ENCODE measurements at regions not wholly inside any gene's neighbourhood (a gene's known extent, or its start where the extent isn't known, plus 50 kb on each side); places are given as distances from the start of the nearest gene placed in this dataset.
A peak's percentile ranks its signal among the peaks of the same experiment; 100 is the strongest.

DNA sequence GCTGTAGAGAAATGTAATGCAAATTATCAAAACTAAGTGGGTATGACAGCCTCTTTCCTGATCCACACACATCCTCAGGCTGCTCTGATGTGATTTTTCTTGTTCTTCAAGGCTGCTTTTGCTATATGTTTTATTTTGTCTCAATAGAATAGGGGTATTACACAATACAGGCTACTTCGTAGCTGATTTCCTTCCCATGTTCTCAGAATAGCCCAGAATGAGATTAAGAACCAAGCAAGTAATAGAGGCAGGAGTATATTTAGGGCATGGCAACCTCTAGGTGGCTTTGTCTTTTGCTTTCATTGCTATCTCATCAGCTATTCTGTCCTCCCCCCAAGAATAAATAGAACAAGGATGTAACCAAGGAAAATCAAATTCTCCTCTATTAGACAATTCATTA, 241.8 kb downstream of the ALDH8A1 start (continued):
- TF ChIP-seq TBP (optimal IDR thresholded peaks at IDR 0.05; ENCODE audit: low read depth, low read length), result no peak
- no peak for TF ChIP-seq PRMT5 (CRISPR knock-in tag; IDR thresholded peaks at IDR 0.05)
- no peak for TF ChIP-seq ZNF212 (CRISPR knock-in tag; IDR thresholded peaks at IDR 0.05)
- no peak for TF ChIP-seq HIVEP1 (CRISPR knock-in tag; IDR thresholded peaks at IDR 0.05)
- TF ChIP-seq SMARCC2 (IDR thresholded peaks at IDR 0.05; ENCODE audit: low read depth), result no peak
- no peak for TF ChIP-seq FOXM1 (IDR thresholded peaks at IDR 0.05; ENCODE audit: low read depth)
- no peak for TF ChIP-seq FOXM1 (CRISPR knock-in tag; IDR thresholded peaks at IDR 0.05; ENCODE audit: low read depth)

DNA sequence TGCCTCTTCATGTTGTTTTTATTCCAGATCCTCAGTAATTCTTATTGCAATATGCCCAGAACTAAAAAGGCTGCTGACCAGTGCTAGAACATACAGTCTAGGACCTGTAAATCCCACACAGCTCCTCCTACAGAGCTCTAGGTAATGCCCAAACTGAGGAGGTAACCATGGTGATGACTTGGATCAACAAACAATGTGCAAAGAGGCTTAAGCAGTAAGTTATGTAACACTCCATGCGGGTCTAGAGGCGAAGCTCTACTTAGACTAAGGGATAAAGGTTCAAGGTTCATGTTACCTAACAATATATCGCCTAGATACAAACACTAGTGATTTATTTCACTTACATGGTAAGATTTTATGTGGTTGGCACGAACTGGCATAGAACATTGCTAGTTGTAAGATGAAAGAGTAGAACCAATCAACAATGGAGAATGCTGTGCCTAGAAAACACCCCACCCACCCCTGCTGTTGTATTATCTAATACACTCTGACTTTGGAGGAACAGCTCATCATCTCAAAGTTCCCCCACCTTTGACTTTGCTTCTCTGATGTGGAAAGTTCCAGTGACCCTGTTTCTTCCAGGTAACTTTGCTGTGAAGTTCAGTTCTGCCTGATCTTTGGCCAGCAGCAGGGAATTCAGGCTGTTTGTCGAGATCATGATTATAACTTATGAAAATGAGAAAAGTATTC, 242.4 kb downstream of the ALDH8A1 start:
- in situ Hi-C loops (cut with MboI), result no loop called here
- 0% methylated on average over 5 of the region's 5 CpGs for WGBS (ENCODE audit: insufficient coverage, low coverage, missing lambda C conversion rate)
- Histone ChIP-seq H3K9me1 (ENCODE audit: control insufficient read depth, insufficient read depth, low read length) (no peaks in the 10 kb centered on the region), H3K79me2 (ENCODE audit: control insufficient read depth, insufficient read depth, low read length) (no peaks in the 10 kb centered on the region), H3K9me3 (replicated peaks; ENCODE audit: control insufficient read depth, insufficient read depth, low read depth, low read length) (no peaks in the 10 kb centered on the region), H2AFZ (ENCODE audit: low read depth, low read length) (no peak overlapping the region), H3K4me1 (replicated peaks in 1 of 2; ENCODE audit: control insufficient read depth in 2 of 2, insufficient read depth in 2 of 2, low read length in 2 of 2) (no peaks in the 10 kb centered on the region), H3K9ac (ENCODE audit: insufficient read depth in 1 of 2, low read depth in 2 of 2, low read length in 2 of 2) (no peak overlapping the region), H3K27ac (ENCODE audit: extremely low read depth, low read depth, low read length) (no peak overlapping the region), H3K27me3 (ENCODE audit: control insufficient read depth in 2 of 2, insufficient read depth in 2 of 2, low read length in 2 of 2) (no peaks in the 10 kb centered on the region; a peak in 1 of 5 replicates), H3K36me3 (ENCODE audit: control insufficient read depth, insufficient read depth, low read length) (no peaks in the 10 kb centered on the region), H3K4me2 (ENCODE audit: insufficient read depth, low read length) (no peak overlapping the region), H4K20me1 (replicated peaks; ENCODE audit: control insufficient read depth, insufficient read depth, low read length) (no peaks in the 10 kb centered on the region), H3K4me3 (no peak overlapping the region)
- FAIRE-seq, result no peak
- no peak for DNase-seq (ENCODE audit: extremely low read depth in 1 of 4, low spot score in 3 of 4)
- TF ChIP-seq BACH1 (tag; IDR thresholded peaks at IDR 0.05) (no peak), GTF2E2 (tag; IDR thresholded peaks at IDR 0.05) (no peak), CCNT2 (IDR thresholded peaks at IDR 0.05; ENCODE audit: borderline replicate concordance, extremely low read depth, insufficient read length, low read depth, low read length) (no peak), RFX1 (IDR thresholded peaks at IDR 0.05) (peak; percentile 62), KDM5B (IDR thresholded peaks at IDR 0.05; ENCODE audit: insufficient replicate concordance, low read depth, low read length) (no peak), STAT5A (IDR thresholded peaks at IDR 0.05; ENCODE audit: borderline replicate concordance, low read length) (no peak), ZNF174 (CRISPR knock-in tag; IDR thresholded peaks at IDR 0.05) (no peak), PRMT5 (CRISPR knock-in tag; IDR thresholded peaks at IDR 0.05) (no peak)
- BruUV-seq (replicated peaks), result no TSS peak
- ATAC-seq, result no peak
- POLR2A ChIA-PET, result interaction anchor here (0.6 to 1.0 kb wide), 2 partner anchors 16 to 536 kb away, joined by 3 read pairs; no protein-coding TSS in a partner anchor
- intact Hi-C loops (cut with micrococcal nuclease), result no loop called here
- CTCF ChIA-PET (ENCODE audit: low intra/inter-chr PET ratio), result no interaction called here
